Esophagus muscularis mucosa (tissue), 4 donors: ENCODE measurements at regions not wholly inside any gene's neighbourhood (a gene's known extent, or its start where the extent isn't known, plus 50 kb on each side); places are given as distances from the start of the nearest gene placed in this dataset.

ENCODE experiments used
- DNase-seq: peaks from one replicate; pipeline ENCODE4 v3.0.0-alpha.2; 2017; ENCODE audit errors: extremely low spot score
- H3K27ac ChIP-seq, 4 donors: fragments of 200-600 bp; sonication (generic); replicated peaks in 1 of 4; 1 replicate in 3 of 4; 2 replicates in 1 of 4; pipeline ENCODE4 v1.5.1; 2016 to 2019; ENCODE audit warnings: mild to moderate bottlenecking in 1 of 4
- H3K27me3 ChIP-seq, 4 donors: fragments of 200-600 bp; sonication (generic); one replicate each; pipeline versions ENCODE4 v1.5.1 to v1.6.0; 2016 to 2019
- H3K36me3 ChIP-seq, 4 donors: fragments of 200-600 bp; sonication (generic); one replicate each; pipeline ENCODE4 v1.5.1; 2016 to 2019
- H3K4me1 ChIP-seq, 4 donors: fragments of 200-600 bp; sonication (generic); one replicate each; pipeline ENCODE4 v1.5.1; 2016 to 2019
- H3K4me3 ChIP-seq, 4 donors: fragments of 200-600 bp; sonication (generic); 1 replicate in 2 of 4; 2 replicates in 2 of 4; pipeline ENCODE4 v1.5.1; 2016 to 2019; ENCODE audit warnings: mild to moderate bottlenecking in 4 of 4, moderate library complexity in 1 of 4
- H3K9me3 ChIP-seq, 4 donors: fragments of 200-600 bp; sonication (generic); 1 replicate in 3 of 4; 2 replicates in 1 of 4; pipeline ENCODE4 v1.5.1; 2016 to 2019
- EP300 ChIP-seq: sonication (generic); formaldehyde crosslinking; IDR thresholded peaks from one replicate; pipeline ENCODE4 v1.6.1; 2017; ENCODE audit warnings: antibody characterized with exemption
- POLR2A ChIP-seq: fragments of 450-650 bp; IDR thresholded peaks from one replicate; pipeline ENCODE4 v1.6.1; 2017; ENCODE audit warnings: antibody characterized with exemption, moderate library complexity, mild to moderate bottlenecking, low read depth
- POLR2AphosphoS5 ChIP-seq, 2 donors: sonication (generic); formaldehyde crosslinking; IDR thresholded peaks; one replicate each; pipeline ENCODE4 v1.6.1; 2017; ENCODE audit warnings: antibody characterized with exemption in 2 of 2
- WGBS: methylation state at CpG from one replicate; pipeline ENCODE4 v1.1.5; 2018; 5-methylcytosine and 5-hydroxymethylcytosine counted together
- intact Hi-C: fragments of 100-400 bp; cut with DNase I; formaldehyde crosslinking; loops from one replicate; pipeline ENCODE4 v1.15.1; 2023
- TF ChIP-seq, protein P1 (sequence below), 3 experiments: fragments of 200-600 bp in 2 of 3; fragments of 450-650 bp in 1 of 3; sonication (generic) in 2 of 3; IDR thresholded peaks; one replicate each; pipeline ENCODE4 v1.5.1; 2017 to 2019; ENCODE audit warnings: antibody characterized with exemption in 3 of 3, mild to moderate bottlenecking in 2 of 3, moderate library complexity in 1 of 3

DNA sequence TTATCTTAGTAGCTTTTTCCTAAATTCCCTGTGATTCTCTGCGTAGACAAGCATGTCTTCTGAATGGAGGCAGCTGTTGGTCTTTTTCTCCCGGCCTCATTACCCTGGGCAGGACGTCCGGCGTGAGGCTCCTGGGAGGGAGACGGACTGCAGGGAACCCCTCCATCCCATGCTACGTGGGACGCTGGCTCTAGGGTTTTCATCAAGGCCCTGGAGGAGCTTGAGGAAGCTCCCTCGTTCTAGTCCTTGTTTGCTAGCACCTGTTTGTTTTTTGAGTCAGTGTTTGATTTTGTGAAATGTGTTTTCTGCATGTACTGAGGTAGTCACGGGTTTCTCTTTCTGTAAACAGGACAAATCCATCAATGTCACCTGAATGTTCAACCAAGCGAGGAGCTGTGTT is 99.3 kb upstream of the TMEM18 start:
- 66% methylated on average over 11 of the region's 11 CpGs for WGBS
- DNase-seq = peak; percentile 70
- intact Hi-C loops = no loop called here
- Histone ChIP-seq H3K27ac (no peak overlapping the region), H3K9me3 (no peaks in the 10 kb centered on the region), H3K4me3 (no peak overlapping the region), H3K36me3 (no peaks in the 10 kb centered on the region), H3K4me1 (no peaks in the 10 kb centered on the region), H3K27me3 (peaks cover 0 to 12% (median 0%) of the 10 kb centered on the region in 4 donors)
- no peak for TF ChIP-seq POLR2A
- TF ChIP-seq, protein P1, sequence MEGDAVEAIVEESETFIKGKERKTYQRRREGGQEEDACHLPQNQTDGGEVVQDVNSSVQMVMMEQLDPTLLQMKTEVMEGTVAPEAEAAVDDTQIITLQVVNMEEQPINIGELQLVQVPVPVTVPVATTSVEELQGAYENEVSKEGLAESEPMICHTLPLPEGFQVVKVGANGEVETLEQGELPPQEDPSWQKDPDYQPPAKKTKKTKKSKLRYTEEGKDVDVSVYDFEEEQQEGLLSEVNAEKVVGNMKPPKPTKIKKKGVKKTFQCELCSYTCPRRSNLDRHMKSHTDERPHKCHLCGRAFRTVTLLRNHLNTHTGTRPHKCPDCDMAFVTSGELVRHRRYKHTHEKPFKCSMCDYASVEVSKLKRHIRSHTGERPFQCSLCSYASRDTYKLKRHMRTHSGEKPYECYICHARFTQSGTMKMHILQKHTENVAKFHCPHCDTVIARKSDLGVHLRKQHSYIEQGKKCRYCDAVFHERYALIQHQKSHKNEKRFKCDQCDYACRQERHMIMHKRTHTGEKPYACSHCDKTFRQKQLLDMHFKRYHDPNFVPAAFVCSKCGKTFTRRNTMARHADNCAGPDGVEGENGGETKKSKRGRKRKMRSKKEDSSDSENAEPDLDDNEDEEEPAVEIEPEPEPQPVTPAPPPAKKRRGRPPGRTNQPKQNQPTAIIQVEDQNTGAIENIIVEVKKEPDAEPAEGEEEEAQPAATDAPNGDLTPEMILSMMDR (IDR thresholded peaks at IDR 0.05) = no peak
- TF ChIP-seq POLR2AphosphoS5 (IDR thresholded peaks at IDR 0.05) = no peak
- TF ChIP-seq EP300 = no peak

DNA sequence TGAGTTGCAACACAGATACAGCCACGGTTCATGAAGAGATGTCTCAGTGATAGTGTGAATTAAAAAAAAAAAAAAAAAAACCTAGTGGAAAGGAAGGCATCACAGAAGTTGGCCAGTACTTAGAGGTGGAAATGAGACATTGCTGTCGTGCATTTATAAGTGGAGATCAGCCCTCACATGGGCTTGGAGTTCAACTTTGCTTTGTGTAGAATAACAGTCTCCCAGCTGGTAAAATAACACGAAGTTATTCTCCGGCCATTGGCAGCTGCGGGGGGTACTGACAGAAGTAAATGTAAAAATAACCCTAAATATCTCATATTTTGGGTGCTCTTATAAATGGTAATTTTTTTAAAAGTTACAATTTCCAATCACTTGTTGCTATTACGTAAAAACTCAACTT is 98.8 kb upstream of the TMEM18 start:
- intact Hi-C loops = no loop called here
- peak; percentile 62 for DNase-seq
- 59% methylated on average over 6 of the region's 6 CpGs for WGBS
- no peaks in the 10 kb centered on the region for H3K9me3 ChIP-seq
- no peaks in the 10 kb centered on the region for H3K36me3 ChIP-seq
- H3K4me3 ChIP-seq = no peak overlapping the region
- TF ChIP-seq, protein P1 (IDR thresholded peaks at IDR 0.05) = no peak
- TF ChIP-seq EP300 (no peak), POLR2AphosphoS5 (IDR thresholded peaks at IDR 0.05) (no peak), POLR2A (no peak)
- no peaks in the 10 kb centered on the region for H3K4me1 ChIP-seq
- peaks cover 0 to 12% (median 0%) of the 10 kb centered on the region in 4 donors for H3K27me3 ChIP-seq
- H3K27ac ChIP-seq = no peak overlapping the region

DNA sequence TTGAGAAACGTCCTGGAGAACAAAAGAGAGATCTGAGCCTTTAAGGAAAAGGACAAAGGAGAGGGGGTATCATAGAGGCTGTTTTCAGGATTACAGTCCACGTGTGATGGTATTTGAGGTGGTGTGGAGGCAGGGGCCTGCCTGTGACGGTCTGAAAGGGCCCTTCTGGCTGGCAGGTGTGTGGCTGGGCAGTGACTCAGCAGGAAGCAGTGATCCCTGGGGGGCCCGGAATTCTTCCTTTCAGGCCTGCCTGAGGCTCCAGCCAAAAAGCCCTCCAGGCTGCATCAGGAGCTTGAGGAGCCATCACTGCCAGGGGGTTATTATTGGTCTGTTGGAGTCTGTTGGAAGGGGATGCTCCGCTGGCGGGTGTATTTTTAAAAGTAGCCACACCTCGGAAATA is 97.2 kb upstream of the TMEM18 start:
- WGBS = 54% methylated on average over 6 of the region's 7 CpGs
- no peak for TF ChIP-seq EP300
- TF ChIP-seq, protein P1 (IDR thresholded peaks at IDR 0.05) = no peak
- no peak for TF ChIP-seq POLR2AphosphoS5 (IDR thresholded peaks at IDR 0.05)
- no peak for TF ChIP-seq POLR2A
- Histone ChIP-seq H3K9me3 (no peaks in the 10 kb centered on the region), H3K36me3 (no peaks in the 10 kb centered on the region), H3K27me3 (no peaks in the 10 kb centered on the region), H3K27ac (no peak overlapping the region), H3K4me1 (no peaks in the 10 kb centered on the region), H3K4me3 (no peak overlapping the region)
- DNase-seq = peak; percentile 47
- intact Hi-C loops = no loop called here

DNA sequence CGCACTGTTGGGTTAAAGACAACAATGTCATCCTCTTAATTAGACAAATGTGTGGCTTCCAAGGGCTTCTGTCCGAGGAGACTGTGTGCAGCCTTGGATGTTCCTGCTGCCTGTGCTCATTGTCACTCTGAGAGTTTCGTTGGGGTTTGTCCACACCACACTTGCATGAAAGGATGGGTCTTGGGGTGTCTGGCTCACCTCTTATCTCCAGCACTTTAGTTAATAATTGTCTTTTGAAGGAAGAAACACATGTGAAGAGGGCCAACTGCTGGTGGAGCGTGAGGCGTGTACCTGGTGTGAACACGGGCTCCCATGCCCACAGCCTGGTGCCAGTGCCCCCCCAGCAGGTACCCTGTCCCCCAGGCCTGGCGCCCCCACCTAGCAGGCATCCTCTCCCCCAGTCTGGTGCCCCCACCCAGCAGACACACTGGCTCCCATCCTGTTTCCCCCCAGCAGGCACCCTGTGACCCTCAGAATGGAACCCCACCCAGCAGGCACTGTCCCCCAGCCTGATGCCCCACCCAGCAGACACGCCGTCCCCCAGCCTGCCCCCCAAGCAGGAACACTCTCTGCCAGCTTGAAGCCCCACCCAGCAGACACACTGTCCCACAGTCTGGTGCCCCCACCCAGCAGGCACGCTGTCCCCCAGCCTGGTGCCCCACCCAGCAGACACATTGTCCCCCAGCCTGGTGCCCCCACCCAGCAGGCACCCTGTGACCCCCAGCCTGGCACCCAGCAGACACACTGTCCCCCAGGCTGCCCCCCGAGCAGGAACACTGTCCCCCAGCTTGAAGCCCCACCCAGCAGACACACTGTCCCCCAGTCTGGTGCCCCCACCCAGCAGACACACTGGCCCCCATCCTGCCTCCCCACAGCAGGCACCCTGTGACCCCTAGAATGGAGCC is 96.3 kb upstream of the TMEM18 start:
- no peaks in the 10 kb centered on the region for H3K4me1 ChIP-seq
- no peak overlapping the region for H3K4me3 ChIP-seq
- intact Hi-C loops = no loop called here
- H3K9me3 ChIP-seq = no peaks in the 10 kb centered on the region
- TF ChIP-seq EP300 (no peak), POLR2A (no peak)
- TF ChIP-seq, protein P1 (IDR thresholded peaks at IDR 0.05) = no peak
- DNase-seq = peak; percentile 57
- no peak overlapping the region for H3K27ac ChIP-seq
- no peaks in the 10 kb centered on the region for H3K27me3 ChIP-seq
- WGBS = 73% methylated on average over 8 of the region's 11 CpGs
- no peaks in the 10 kb centered on the region for H3K36me3 ChIP-seq

- no peak for TF ChIP-seq POLR2A
- TF ChIP-seq, protein P1 (IDR thresholded peaks at IDR 0.05) = no peak
- TF ChIP-seq EP300 = no peak
- no peak for TF ChIP-seq POLR2AphosphoS5 (IDR thresholded peaks at IDR 0.05)
- 100% methylated on average over 3 of the region's 12 CpGs for WGBS
- Histone ChIP-seq H3K27me3 (no peaks in the 10 kb centered on the region), H3K4me3 (no peak overlapping the region), H3K27ac (no peak overlapping the region), H3K4me1 (no peaks in the 10 kb centered on the region), H3K9me3 (no peaks in the 10 kb centered on the region), H3K36me3 (no peaks in the 10 kb centered on the region)
- no peak for DNase-seq
- intact Hi-C loops = no loop called here
Observed at GRCh38 chr2:771538-771937, 94.3 kb upstream of the TMEM18 start.
